Heart left ventricle (tissue), 13 donors: ENCODE measurements at regions not wholly inside any gene's neighbourhood (a gene's known extent, or its start where the extent isn't known, plus 50 kb on each side); places are given as distances from the start of the nearest gene placed in this dataset.

Experiments used
- POLR2A ChIP-seq, 2 donors: fragments of 450-650 bp; IDR thresholded peaks; one replicate each; pipeline ENCODE4 v1.6.1; 2017; ENCODE audit warnings: antibody characterized with exemption in 2 of 2, mild to moderate bottlenecking in 2 of 2, moderate library complexity in 2 of 2
- TF ChIP-seq, protein P1 (sequence below), 12 donors: fragments of 200-600 bp; sonication (generic) in 4 of 12; IDR thresholded peaks; one replicate each; pipeline versions ENCODE4 v1.5.0 to v1.8.0; 2018 to 2022; ENCODE audit warnings: antibody characterized with exemption in 12 of 12, mild to moderate bottlenecking in 5 of 12
- donor health status: ischemic (EF 13 %, LVEDD 7.1; RV severe dilation, severe dysfunction).
- donor health status: DM: no; HTN: yes; CAD: no.
- donor health status: DM: no; HTN: no; CAD: no.
- donor health status: ischemic (EF 25% LVEDD 6.9; RV normal size, moderate dysfunction).
- donor health status: ischemic (EF 25% LVEDD 5.7; RV mildly dilated, moderate dysfunction).
- donor health status: ischemic (EF 35%, LVEDD 5.7; RV mildly dilated, moderate dysfunction).
- donor health status: nonischemic (EF 11% LVEDD 7.7; RV severe dilation, severe dysfunction).
- donor health status: DM: yes; HTN: yes; CAD: no.
- donor health status: PGD.
- donor health status: ischemic (EF 29% LVEDD 5.4; RV normal size, mild dysfunction).
- donor health status: nonischemic (EF 23%, LVEDD 6.1; RV moderate dilation, normal function).

GRCh38 chr10:61052469-61053205 is 108.7 kb upstream of the RHOBTB1 start:
- TF ChIP-seq, protein P1, sequence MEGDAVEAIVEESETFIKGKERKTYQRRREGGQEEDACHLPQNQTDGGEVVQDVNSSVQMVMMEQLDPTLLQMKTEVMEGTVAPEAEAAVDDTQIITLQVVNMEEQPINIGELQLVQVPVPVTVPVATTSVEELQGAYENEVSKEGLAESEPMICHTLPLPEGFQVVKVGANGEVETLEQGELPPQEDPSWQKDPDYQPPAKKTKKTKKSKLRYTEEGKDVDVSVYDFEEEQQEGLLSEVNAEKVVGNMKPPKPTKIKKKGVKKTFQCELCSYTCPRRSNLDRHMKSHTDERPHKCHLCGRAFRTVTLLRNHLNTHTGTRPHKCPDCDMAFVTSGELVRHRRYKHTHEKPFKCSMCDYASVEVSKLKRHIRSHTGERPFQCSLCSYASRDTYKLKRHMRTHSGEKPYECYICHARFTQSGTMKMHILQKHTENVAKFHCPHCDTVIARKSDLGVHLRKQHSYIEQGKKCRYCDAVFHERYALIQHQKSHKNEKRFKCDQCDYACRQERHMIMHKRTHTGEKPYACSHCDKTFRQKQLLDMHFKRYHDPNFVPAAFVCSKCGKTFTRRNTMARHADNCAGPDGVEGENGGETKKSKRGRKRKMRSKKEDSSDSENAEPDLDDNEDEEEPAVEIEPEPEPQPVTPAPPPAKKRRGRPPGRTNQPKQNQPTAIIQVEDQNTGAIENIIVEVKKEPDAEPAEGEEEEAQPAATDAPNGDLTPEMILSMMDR (IDR thresholded peaks at IDR 0.05) = no peak
- TF ChIP-seq POLR2A (IDR thresholded peaks at IDR 0.05) = no peak
